ENCODE measurements at regions not wholly inside any gene's neighbourhood (a gene's known extent, or its start where the extent isn't known, plus 50 kb on each side); places are given as distances from the start of the nearest gene placed in this dataset.
"Not testable (repeated sequence)": the region's sequence is repeated elsewhere in the genome, so short reads cannot be mapped to it uniquely, and the experiment has no call there.

- no peaks in the 10 kb centered on the region for H3K4me1 Mint-ChIP-seq (ENCODE audit: low read depth in 2 of 2)
- peaks cover 3% of the 10 kb centered on the region for H3K36me3 Mint-ChIP-seq (ENCODE audit: insufficient read depth)
- no peak for ATAC-seq (replicated peaks)
- no peak for DNase-seq
- H3K4me3 Mint-ChIP-seq = no peak overlapping the region
- H3K27me3 Mint-ChIP-seq = peaks cover 37 to 72% of the 10 kb centered on the region in 2 donors
- H3K9me3 Mint-ChIP-seq = peaks cover 8 to 19% of the 10 kb centered on the region in 2 donors
- H3K27ac Mint-ChIP-seq = no peak overlapping the region
These were observed 181.6 kb upstream of the VLDLR start for GRCh38 chr9:2439957-2440356.

- not testable (repeated sequence) for H3K4me3 Mint-ChIP-seq; H3K27ac Mint-ChIP-seq; ATAC-seq (replicated peaks); DNase-seq; H3K36me3 Mint-ChIP-seq (ENCODE audit: insufficient read depth); H3K4me1 Mint-ChIP-seq (ENCODE audit: low read depth in 2 of 2)
- Mint-ChIP-seq H3K27me3 (peaks cover 19 to 44% of the 10 kb centered on the region in 2 donors), H3K9me3 (peaks cover 1 to 19% of the 10 kb centered on the region in 2 donors)
These were observed 177.7 kb upstream of the VLDLR start for GRCh38 chr9:2443933-2444332.

DNA sequence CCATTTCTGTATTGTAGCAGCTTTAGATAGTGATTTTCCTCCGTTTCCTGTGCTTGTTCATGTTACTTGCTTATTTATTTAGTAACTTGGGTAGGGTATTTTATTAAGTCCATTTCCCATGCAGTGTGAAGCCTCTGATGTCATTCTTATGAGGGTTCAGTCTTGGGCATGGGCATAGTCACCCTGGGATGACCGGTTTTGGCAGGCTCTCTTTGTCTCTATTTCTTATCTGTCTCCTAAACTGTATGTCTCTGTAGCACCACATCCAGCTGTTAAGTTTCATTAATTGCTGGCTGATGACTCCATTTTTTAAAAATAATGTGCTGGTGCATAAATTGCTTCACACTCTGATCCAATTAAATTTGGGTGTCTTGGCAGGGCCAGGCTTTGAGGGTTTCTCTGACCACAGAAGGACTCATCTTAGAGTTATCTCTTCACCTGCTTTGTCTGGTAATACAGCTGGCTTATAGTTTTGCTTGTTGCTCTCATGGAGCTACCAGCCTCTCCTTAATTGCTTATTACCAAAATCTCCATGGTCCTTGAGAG lies 173.3 kb upstream of the VLDLR start:
- ATAC-seq (replicated peaks) (no peak), DNase-seq (no peak)
- no peaks in the 10 kb centered on the region for H3K36me3 Mint-ChIP-seq (ENCODE audit: insufficient read depth)
- no peak overlapping the region for H3K27ac Mint-ChIP-seq
- H3K4me3 Mint-ChIP-seq = no peak overlapping the region
- H3K4me1 Mint-ChIP-seq (ENCODE audit: low read depth in 2 of 2) = no peaks in the 10 kb centered on the region
- peaks cover 8 to 14% of the 10 kb centered on the region in 2 donors for H3K27me3 Mint-ChIP-seq
- no peaks in the 10 kb centered on the region for H3K9me3 Mint-ChIP-seq

- H3K9me3 Mint-ChIP-seq = no peaks in the 10 kb centered on the region
- DNase-seq (no peak), ATAC-seq (replicated peaks) (no peak)
- H3K4me1 Mint-ChIP-seq (ENCODE audit: low read depth in 2 of 2) = no peaks in the 10 kb centered on the region
- no peaks in the 10 kb centered on the region for H3K27me3 Mint-ChIP-seq
- H3K36me3 Mint-ChIP-seq (ENCODE audit: insufficient read depth) = no peaks in the 10 kb centered on the region
- H3K4me3 Mint-ChIP-seq = no peak overlapping the region
- no peak overlapping the region for H3K27ac Mint-ChIP-seq
These were observed 168.5 kb upstream of the VLDLR start for GRCh38 chr9:2453106-2453505.

DNA sequence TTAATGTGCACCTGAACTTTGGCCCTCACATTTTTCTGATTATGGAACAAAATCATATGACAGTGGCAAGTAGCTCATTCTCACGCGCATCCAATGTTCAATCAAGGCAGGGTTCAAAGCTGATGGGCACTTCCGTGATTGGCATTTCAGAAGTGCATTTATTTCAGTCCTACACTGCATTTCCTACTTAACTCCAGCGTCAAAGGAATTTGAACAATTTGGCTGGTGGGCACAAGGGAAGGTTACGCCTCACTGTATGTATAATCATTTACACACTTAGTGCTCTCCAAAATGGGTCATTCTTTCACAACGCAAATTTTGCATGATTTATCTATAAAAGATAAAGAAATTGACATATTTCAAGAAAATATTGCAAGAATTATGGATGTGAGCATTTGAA lies 167.9 kb upstream of the VLDLR start:
- no peaks in the 10 kb centered on the region for H3K4me1 Mint-ChIP-seq (ENCODE audit: low read depth in 2 of 2)
- H3K4me3 Mint-ChIP-seq = no peak overlapping the region
- DNase-seq = no peak
- H3K36me3 Mint-ChIP-seq (ENCODE audit: insufficient read depth) = no peaks in the 10 kb centered on the region
- no peak overlapping the region for H3K27ac Mint-ChIP-seq
- no peaks in the 10 kb centered on the region for H3K9me3 Mint-ChIP-seq
- ATAC-seq (replicated peaks) = no peak
- no peaks in the 10 kb centered on the region for H3K27me3 Mint-ChIP-seq

GRCh38 chr9:2459756-2460155 lies 161.8 kb upstream of the VLDLR start:
- DNase-seq (no peak), ATAC-seq (replicated peaks) (no peak)
- H3K36me3 Mint-ChIP-seq (ENCODE audit: insufficient read depth) = peaks cover 2% of the 10 kb centered on the region
- no peaks in the 10 kb centered on the region for H3K9me3 Mint-ChIP-seq
- H3K27ac Mint-ChIP-seq = no peak overlapping the region
- no peak overlapping the region for H3K4me3 Mint-ChIP-seq
- no peaks in the 10 kb centered on the region for H3K4me1 Mint-ChIP-seq (ENCODE audit: low read depth in 2 of 2)
- H3K27me3 Mint-ChIP-seq = peaks cover 11% of the 10 kb centered on the region in 2 donors

GRCh38 chr9:2461892-2462291 lies 159.7 kb upstream of the VLDLR start:
- Mint-ChIP-seq H3K4me3 (no peak overlapping the region), H3K27me3 (peaks cover 16 to 19% of the 10 kb centered on the region in 2 donors), H3K9me3 (no peaks in the 10 kb centered on the region), H3K27ac (no peak overlapping the region), H3K4me1 (ENCODE audit: low read depth in 2 of 2) (no peaks in the 10 kb centered on the region), H3K36me3 (ENCODE audit: insufficient read depth) (peaks cover 2% of the 10 kb centered on the region)
- ATAC-seq (replicated peaks) = no peak
- DNase-seq = no peak

DNA sequence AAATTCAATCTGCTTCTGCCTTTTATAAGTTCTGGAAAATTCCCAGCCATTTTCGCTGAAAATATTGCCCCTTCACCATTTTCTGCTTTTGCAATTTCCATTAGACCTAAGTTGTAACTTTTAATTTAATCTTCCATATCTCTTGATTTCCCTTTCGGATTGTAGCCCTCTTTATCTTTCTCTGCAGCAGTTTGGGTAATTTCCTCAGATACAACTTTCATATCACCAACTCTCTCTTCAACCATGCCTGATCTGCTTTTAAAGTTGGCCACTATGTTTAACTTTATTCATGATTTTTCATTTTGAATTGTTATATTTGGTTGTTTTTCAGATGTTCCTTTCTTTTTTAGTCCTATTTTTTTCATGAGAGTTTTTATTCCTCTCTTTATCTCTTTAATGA lies 157.0 kb upstream of the VLDLR start:
- peaks cover 2% of the 10 kb centered on the region for H3K36me3 Mint-ChIP-seq (ENCODE audit: insufficient read depth)
- H3K27me3 Mint-ChIP-seq = peaks cover 22 to 25% of the 10 kb centered on the region in 2 donors
- ATAC-seq (replicated peaks) (no peak), DNase-seq (no peak)
- H3K9me3 Mint-ChIP-seq = no peaks in the 10 kb centered on the region
- no peak overlapping the region for H3K27ac Mint-ChIP-seq
- no peak overlapping the region for H3K4me3 Mint-ChIP-seq
- no peaks in the 10 kb centered on the region for H3K4me1 Mint-ChIP-seq (ENCODE audit: low read depth in 2 of 2)

DNA sequence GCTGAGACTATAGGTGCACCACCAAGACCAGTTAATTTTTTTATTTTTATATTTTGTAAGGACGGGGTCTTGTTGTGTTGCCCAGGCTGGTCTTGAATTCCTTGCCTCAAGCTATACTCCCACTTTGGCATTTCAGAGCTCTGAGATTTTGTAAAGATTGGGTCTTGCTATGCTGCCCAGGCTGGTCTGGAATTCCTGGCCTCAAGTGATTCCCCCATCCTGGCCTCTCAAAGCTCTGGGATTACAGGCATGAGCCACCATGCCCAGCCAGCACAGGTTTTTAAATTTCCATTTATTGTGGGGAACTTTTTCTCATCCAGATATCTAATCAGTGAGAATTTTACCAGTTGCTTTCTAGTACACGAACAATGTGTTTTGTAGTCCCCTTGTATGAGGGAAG lies 156.1 kb upstream of the VLDLR start:
- no peaks in the 10 kb centered on the region for H3K4me1 Mint-ChIP-seq (ENCODE audit: low read depth in 2 of 2)
- ATAC-seq (replicated peaks) (no peak), DNase-seq (no peak)

DNA sequence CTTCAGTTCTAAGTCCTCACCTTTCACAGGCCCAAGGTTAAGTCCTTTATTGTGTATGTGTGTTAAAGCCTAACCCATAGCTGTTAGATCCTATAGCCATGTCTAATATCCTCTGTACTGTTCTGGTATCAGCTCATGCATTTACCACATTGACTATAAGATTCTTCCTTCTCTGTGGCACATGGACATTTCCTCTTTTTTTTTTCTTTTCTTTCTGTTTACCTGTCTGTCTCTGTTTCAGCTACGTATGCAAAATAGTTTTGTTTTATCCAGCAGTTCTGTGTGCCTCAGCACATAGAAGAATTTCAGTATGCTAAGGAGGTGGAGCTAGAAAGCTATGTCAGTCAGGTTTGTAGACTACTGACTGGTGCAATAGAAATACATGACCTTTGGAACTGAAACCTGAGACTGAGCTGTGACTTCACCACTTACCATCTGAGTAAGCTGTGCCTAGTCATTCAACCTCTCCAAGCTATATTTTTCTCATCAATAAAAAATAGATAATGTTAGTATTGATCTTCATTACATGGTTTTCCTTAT lies 155.6 kb upstream of the VLDLR start:
- no peak for ATAC-seq (replicated peaks)
- no peak overlapping the region for H3K27ac Mint-ChIP-seq

More for the DNA sequence above, 156.1 kb upstream of the VLDLR start:
- H3K36me3 Mint-ChIP-seq (ENCODE audit: insufficient read depth) = peaks cover 2% of the 10 kb centered on the region
- H3K27me3 Mint-ChIP-seq = peaks cover 22 to 25% of the 10 kb centered on the region in 2 donors
- H3K27ac Mint-ChIP-seq = no peak overlapping the region
- no peaks in the 10 kb centered on the region for H3K9me3 Mint-ChIP-seq
- no peak overlapping the region for H3K4me3 Mint-ChIP-seq

DNA sequence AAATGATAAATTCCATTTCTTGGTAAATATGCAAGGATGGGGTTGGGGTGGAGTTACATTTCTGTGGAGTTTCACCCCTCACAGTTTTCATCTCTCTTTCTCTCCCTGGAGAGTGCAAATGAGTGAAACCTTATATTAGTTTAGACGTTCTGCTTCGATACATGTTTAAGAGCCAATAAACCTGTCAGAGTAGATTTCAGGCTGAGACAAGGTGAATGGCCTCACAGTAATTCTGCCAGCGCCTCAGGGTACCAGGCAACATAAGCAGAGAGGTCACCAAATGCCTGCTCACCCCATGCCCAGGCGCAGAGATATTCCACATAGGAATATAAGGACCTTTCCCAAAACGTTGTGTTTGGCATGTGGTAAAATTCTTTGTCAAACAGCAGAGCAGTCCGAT lies 154.9 kb upstream of the VLDLR start:
- H3K36me3 Mint-ChIP-seq (ENCODE audit: insufficient read depth) = peaks cover 2% of the 10 kb centered on the region
- H3K9me3 Mint-ChIP-seq = no peaks in the 10 kb centered on the region
- DNase-seq (no peak), ATAC-seq (replicated peaks) (no peak)
- peaks cover 13 to 21% of the 10 kb centered on the region in 2 donors for H3K27me3 Mint-ChIP-seq
- no peak overlapping the region for H3K27ac Mint-ChIP-seq
- H3K4me1 Mint-ChIP-seq (ENCODE audit: low read depth in 2 of 2) = no peaks in the 10 kb centered on the region
- no peak overlapping the region for H3K4me3 Mint-ChIP-seq

More for the DNA sequence above, 155.6 kb upstream of the VLDLR start:
- peaks cover 20 to 25% of the 10 kb centered on the region in 2 donors for H3K27me3 Mint-ChIP-seq
- H3K4me3 Mint-ChIP-seq = no peak overlapping the region
- peaks cover 2% of the 10 kb centered on the region for H3K36me3 Mint-ChIP-seq (ENCODE audit: insufficient read depth)
- no peak for DNase-seq
- no peaks in the 10 kb centered on the region for H3K4me1 Mint-ChIP-seq (ENCODE audit: low read depth in 2 of 2)
- no peaks in the 10 kb centered on the region for H3K9me3 Mint-ChIP-seq

- no peak for ATAC-seq (replicated peaks)
- Mint-ChIP-seq H3K27me3 (peaks cover 20 to 27% of the 10 kb centered on the region in 2 donors), H3K4me1 (ENCODE audit: low read depth in 2 of 2) (no peaks in the 10 kb centered on the region), H3K4me3 (no peak overlapping the region), H3K36me3 (ENCODE audit: insufficient read depth) (peaks cover under 1% of the 10 kb centered on the region), H3K27ac (no peak overlapping the region), H3K9me3 (no peaks in the 10 kb centered on the region)
- no peak for DNase-seq
These were observed 151.8 kb upstream of the VLDLR start for GRCh38 chr9:2469681-2470221.

DNA sequence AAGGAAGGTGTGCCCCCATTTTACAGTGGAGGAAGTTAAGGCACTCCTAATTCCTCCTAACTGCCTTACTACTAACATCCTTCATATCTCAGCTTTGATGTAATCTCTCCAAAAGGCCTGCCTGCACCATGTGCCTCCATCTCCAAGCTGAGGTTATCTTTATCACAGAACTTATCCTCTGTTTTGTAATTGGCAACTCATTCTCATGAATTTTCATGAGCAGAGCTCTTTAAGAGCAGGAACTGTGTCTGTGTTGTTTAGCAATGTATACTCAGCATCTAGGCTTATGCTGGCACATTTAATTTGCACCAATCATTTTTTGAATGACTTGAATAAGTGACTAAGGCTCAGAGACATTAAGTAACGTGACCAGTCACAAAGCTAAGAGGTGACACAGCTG lies 147.9 kb upstream of the VLDLR start:
- no peaks in the 10 kb centered on the region for H3K4me1 Mint-ChIP-seq (ENCODE audit: low read depth in 2 of 2)
- peaks cover 6 to 17% of the 10 kb centered on the region in 2 donors for H3K27me3 Mint-ChIP-seq
- no peak overlapping the region for H3K4me3 Mint-ChIP-seq
- no peaks in the 10 kb centered on the region for H3K9me3 Mint-ChIP-seq
- ATAC-seq (replicated peaks) (no peak), DNase-seq (no peak)
- H3K36me3 Mint-ChIP-seq (ENCODE audit: insufficient read depth) = no peaks in the 10 kb centered on the region
- H3K27ac Mint-ChIP-seq = no peak overlapping the region

DNA sequence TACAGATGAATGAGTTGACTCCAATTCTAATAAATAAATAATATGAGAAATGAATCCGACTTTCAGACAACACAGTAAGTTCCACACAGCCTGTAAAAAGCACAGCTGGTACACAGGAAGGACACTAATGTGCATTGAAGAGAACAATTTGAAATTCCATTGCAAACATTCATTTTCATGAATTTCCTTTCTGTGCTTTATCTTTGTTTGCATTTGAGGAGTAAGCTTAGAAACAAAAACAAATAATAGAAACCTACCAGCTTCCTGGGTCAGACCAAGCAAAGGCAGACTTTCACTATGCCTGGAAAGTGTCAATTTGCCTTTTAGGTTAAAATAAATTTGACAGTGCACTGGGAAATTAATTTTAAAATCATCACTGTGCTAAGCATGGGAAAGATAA lies 143.8 kb upstream of the VLDLR start:
- Mint-ChIP-seq H3K4me3 (no peak overlapping the region), H3K9me3 (no peaks in the 10 kb centered on the region), H3K36me3 (ENCODE audit: insufficient read depth) (no peaks in the 10 kb centered on the region), H3K4me1 (ENCODE audit: low read depth in 2 of 2) (no peaks in the 10 kb centered on the region), H3K27me3 (peaks cover 9 to 11% of the 10 kb centered on the region in 2 donors), H3K27ac (no peak overlapping the region)
- ATAC-seq (replicated peaks) (no peak), DNase-seq (no peak)
